ENCODE measurements at regions not wholly inside any gene's neighbourhood (a gene's known extent, or its start where the extent isn't known, plus 50 kb on each side); places are given as distances from the start of the nearest gene placed in this dataset.

- H3K4me3 ChIP-seq (replicated peaks in 1 of 2; ENCODE audit: low read depth in 2 of 2, low read length in 2 of 2) = no peak overlapping the region
- TF ChIP-seq CTCF (IDR thresholded peaks at IDR 0.05; ENCODE audit: low read depth, low read length) = no peak
- no peak for DNase-seq (ENCODE audit: low read depth in 2 of 2)
Observed at GRCh38 chr4:57575426-57575825, 465.2 kb upstream of the IGFBP7 start.

GRCh38 chr4:57554556-57555092 lies 444.4 kb upstream of the IGFBP7 start:
- TF ChIP-seq CTCF (IDR thresholded peaks at IDR 0.05; ENCODE audit: low read depth, low read length) = no peak
- H3K4me3 ChIP-seq (replicated peaks in 1 of 2; ENCODE audit: low read depth in 2 of 2, low read length in 2 of 2) = no peak overlapping the region
- DNase-seq (ENCODE audit: low read depth in 2 of 2) = no peak

DNA sequence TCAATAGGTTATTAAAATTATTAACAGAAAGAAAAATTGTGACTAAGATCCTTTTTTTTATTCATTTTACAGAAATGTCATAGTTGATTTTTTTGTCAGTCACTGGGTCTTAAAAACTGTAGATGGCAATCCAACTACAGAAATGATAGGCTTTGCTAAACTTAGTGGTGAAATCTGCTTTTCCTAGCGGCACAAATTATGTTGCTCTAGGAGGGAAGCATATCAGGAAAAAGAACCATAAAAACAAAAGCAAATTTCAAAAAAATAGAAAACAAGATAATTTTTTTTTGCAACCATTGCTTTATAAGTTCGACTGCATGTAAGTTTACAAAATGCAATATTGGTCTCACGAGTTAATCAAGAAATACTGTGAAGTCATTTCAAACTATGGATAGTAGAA lies 443.5 kb upstream of the IGFBP7 start:
- no peak for TF ChIP-seq CTCF (IDR thresholded peaks at IDR 0.05; ENCODE audit: low read depth, low read length)
- no peak for DNase-seq (ENCODE audit: low read depth in 2 of 2)
- H3K4me3 ChIP-seq (replicated peaks in 1 of 2; ENCODE audit: low read depth in 2 of 2, low read length in 2 of 2) = no peak overlapping the region

DNA sequence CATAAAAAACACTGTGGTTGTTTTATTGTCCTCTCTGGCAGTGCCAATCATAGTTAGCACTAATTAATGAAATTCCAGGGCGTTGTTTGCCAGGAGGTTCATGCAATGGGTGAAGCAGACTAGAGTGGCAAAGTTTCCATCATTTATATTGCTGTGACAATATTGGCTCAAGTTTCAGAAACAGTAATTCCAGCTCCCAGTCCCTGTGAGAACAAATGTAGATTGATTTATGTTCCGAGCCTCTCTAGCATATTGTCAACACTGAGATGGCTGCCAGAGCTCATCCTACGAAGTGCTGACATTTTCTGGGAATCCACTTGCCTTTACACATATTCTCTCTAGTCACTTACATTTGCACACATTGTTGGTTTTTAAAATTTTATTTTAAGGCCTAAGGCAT lies 440.0 kb upstream of the IGFBP7 start:
- TF ChIP-seq CTCF (IDR thresholded peaks at IDR 0.05; ENCODE audit: low read depth, low read length) = no peak
- DNase-seq (ENCODE audit: low read depth in 2 of 2) = no peak
- no peak overlapping the region for H3K4me3 ChIP-seq (replicated peaks in 1 of 2; ENCODE audit: low read depth in 2 of 2, low read length in 2 of 2)

GRCh38 chr4:57548856-57549255 lies 438.7 kb upstream of the IGFBP7 start:
- DNase-seq (ENCODE audit: low read depth in 2 of 2) = no peak
- no peak for TF ChIP-seq CTCF (IDR thresholded peaks at IDR 0.05; ENCODE audit: low read depth, low read length)

DNA sequence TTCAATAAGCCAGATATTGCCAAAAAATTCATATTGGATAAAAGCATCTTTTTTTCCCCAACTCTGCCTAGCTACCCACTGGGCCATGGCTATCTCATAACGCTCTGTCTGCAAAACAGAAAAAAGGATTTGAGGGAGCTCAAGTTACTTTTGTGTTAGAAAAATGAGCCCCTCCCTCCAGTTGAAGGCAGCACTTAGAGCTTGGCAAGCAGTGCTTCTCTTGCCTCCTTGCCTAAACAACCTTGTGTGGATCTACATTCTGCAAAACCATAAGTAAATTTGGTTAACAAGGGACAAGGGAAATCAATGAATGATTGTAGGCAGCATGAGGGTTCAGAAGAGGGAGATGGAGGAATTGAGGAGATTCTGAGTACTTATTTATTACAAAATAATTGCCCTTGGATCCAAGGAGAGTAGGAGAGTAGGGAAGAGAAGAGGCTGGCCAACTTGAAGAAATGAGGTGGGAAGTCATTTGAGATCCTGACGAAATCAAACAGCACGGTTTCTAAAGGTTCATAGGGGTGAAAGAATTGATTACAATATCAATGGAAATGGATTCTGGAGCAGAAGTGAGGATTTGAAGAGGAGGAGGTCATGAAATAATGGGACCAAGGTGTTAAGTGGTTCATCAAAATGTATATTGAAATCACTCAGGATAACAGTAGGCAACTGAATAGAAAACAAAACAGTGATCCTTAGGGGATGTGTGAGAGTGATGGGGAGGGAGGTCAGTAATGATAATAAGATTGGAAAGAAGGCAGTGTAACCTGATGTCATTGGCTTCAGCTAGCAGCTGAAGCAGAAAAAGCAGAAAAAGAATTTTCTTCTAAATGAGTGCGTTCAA lies 434.8 kb upstream of the IGFBP7 start:
- H3K4me3 ChIP-seq (replicated peaks in 1 of 2; ENCODE audit: low read depth in 2 of 2, low read length in 2 of 2) = no peak overlapping the region
- DNase-seq (ENCODE audit: low read depth in 2 of 2) = no peak
- TF ChIP-seq CTCF (IDR thresholded peaks at IDR 0.05; ENCODE audit: low read depth, low read length) = no peak

More at GRCh38 chr4:57548856-57549255, 438.7 kb upstream of the IGFBP7 start:
- H3K4me3 ChIP-seq (replicated peaks in 1 of 2; ENCODE audit: low read depth in 2 of 2, low read length in 2 of 2) = no peak overlapping the region

All from cardiac fibroblast (primary cell).